ENCODE measurements at regions not wholly inside any gene's neighbourhood (a gene's known extent, or its start where the extent isn't known, plus 50 kb on each side); places are given as distances from the start of the nearest gene placed in this dataset.

- Histone ChIP-seq H3K36me3 (ENCODE audit: control insufficient read depth in 1 of 2, insufficient read depth in 2 of 2, low read length in 2 of 2) (no peaks in the 10 kb centered on the region), H3K4me3 (ENCODE audit: low read depth in 1 of 2, low read length in 2 of 2) (no peak overlapping the region), H3K27ac (ENCODE audit: low read depth, low read length) (no peak overlapping the region), H3K9ac (ENCODE audit: low read depth in 1 of 2, low read length in 2 of 2) (no peak overlapping the region), H3K4me1 (ENCODE audit: control insufficient read depth in 1 of 2, insufficient read depth in 2 of 2, low read length in 2 of 2) (no peaks in the 10 kb centered on the region), H3K27me3 (ENCODE audit: control insufficient read depth in 1 of 2, insufficient read depth in 2 of 2, low read length in 2 of 2) (peaks cover 0 to 7% of the 10 kb centered on the region in 2 donors), H3K9me3 (ENCODE audit: control insufficient read depth in 1 of 2, low read length in 2 of 2) (no peaks in the 10 kb centered on the region)
Observed at GRCh38 chr1:29829448-29830344, 593.4 kb downstream of the PTPRU start.

GRCh38 chr1:29828526-29829447, 592.5 kb downstream of the PTPRU start:
- no peak overlapping the region for H3K27ac ChIP-seq (ENCODE audit: low read depth, low read length)
- peaks cover 0 to 3% of the 10 kb centered on the region in 2 donors for H3K27me3 ChIP-seq (ENCODE audit: control insufficient read depth in 1 of 2, insufficient read depth in 2 of 2, low read length in 2 of 2)
- no peaks in the 10 kb centered on the region for H3K9me3 ChIP-seq (ENCODE audit: control insufficient read depth in 1 of 2, low read length in 2 of 2)
- H3K9ac ChIP-seq (ENCODE audit: low read depth in 1 of 2, low read length in 2 of 2), result no peak overlapping the region
- H3K4me1 ChIP-seq (ENCODE audit: control insufficient read depth in 1 of 2, insufficient read depth in 2 of 2, low read length in 2 of 2), result no peaks in the 10 kb centered on the region
- no peak overlapping the region for H3K4me3 ChIP-seq (ENCODE audit: low read depth in 1 of 2, low read length in 2 of 2)
- no peaks in the 10 kb centered on the region for H3K36me3 ChIP-seq (ENCODE audit: control insufficient read depth in 1 of 2, insufficient read depth in 2 of 2, low read length in 2 of 2)

- no peaks in the 10 kb centered on the region for H3K36me3 ChIP-seq (ENCODE audit: control insufficient read depth in 1 of 2, insufficient read depth in 2 of 2, low read length in 2 of 2)
- H3K4me1 ChIP-seq (ENCODE audit: control insufficient read depth in 1 of 2, insufficient read depth in 2 of 2, low read length in 2 of 2), result no peaks in the 10 kb centered on the region
- H3K9ac ChIP-seq (ENCODE audit: low read depth in 1 of 2, low read length in 2 of 2), result no peak overlapping the region
- H3K27me3 ChIP-seq (ENCODE audit: control insufficient read depth in 1 of 2, insufficient read depth in 2 of 2, low read length in 2 of 2), result peaks cover 0 to 3% of the 10 kb centered on the region in 2 donors
- H3K9me3 ChIP-seq (ENCODE audit: control insufficient read depth in 1 of 2, low read length in 2 of 2), result no peaks in the 10 kb centered on the region
- no peak overlapping the region for H3K27ac ChIP-seq (ENCODE audit: low read depth, low read length)
- no peak overlapping the region for H3K4me3 ChIP-seq (ENCODE audit: low read depth in 1 of 2, low read length in 2 of 2)
Observed at GRCh38 chr1:29827801-29828525, 591.6 kb downstream of the PTPRU start.

DNA sequence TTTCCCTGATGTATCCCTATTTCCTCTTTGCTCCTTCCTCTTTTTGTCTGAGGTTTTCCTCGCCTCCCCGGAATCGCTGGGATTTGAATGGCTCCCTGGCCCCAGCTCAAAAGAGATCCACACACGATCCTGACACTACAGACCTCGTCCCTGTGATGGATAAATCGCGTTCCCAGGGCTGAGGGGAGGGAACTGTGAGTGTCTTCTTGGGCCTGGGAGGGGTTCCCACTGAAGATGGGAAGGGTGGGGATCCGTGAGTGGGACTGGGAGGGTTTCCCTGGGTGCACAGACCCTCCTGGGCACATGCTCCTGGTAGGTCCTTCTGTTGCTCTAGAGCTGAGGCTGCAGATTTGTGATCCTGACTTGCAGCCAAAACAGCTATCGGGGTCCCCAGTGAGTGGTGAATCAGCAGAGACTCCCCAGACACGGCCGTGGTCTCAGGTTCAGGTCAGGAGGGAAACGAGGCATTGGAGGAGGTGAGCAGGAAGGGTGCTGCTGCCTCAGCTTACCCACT, 591.0 kb downstream of the PTPRU start:
- Histone ChIP-seq H3K4me1 (ENCODE audit: control insufficient read depth in 1 of 2, insufficient read depth in 2 of 2, low read length in 2 of 2) (no peaks in the 10 kb centered on the region), H3K36me3 (ENCODE audit: control insufficient read depth in 1 of 2, insufficient read depth in 2 of 2, low read length in 2 of 2) (no peaks in the 10 kb centered on the region), H3K27ac (ENCODE audit: low read depth, low read length) (no peak overlapping the region), H3K9ac (ENCODE audit: low read depth in 1 of 2, low read length in 2 of 2) (no peak overlapping the region), H3K9me3 (ENCODE audit: control insufficient read depth in 1 of 2, low read length in 2 of 2) (no peaks in the 10 kb centered on the region), H3K4me3 (ENCODE audit: low read depth in 1 of 2, low read length in 2 of 2) (no peak overlapping the region), H3K27me3 (ENCODE audit: control insufficient read depth in 1 of 2, insufficient read depth in 2 of 2, low read length in 2 of 2) (peaks cover 0 to 3% of the 10 kb centered on the region in 2 donors)

DNA sequence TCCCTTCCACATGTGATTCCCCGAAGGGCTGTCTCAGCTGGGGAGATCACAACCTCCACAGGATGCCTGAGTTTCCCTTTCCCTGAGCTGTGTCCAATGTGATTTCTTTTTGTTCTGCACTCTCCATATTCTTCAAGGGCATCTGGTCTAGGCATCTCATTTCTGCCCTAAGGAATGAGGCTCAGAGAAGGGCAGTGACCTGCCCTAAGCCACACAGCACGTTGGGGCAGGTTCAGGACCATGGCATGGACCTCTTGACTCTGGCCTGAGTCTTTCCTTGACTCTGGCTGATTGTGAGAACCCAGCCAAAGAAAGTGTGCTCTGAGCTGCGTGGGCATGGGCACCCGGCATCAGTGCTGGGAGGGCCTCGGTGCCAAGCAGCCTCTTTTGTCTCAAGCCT, 590.3 kb downstream of the PTPRU start:
- Histone ChIP-seq H3K27me3 (ENCODE audit: control insufficient read depth in 1 of 2, insufficient read depth in 2 of 2, low read length in 2 of 2) (peaks cover 0 to 3% of the 10 kb centered on the region in 2 donors), H3K9me3 (ENCODE audit: control insufficient read depth in 1 of 2, low read length in 2 of 2) (no peaks in the 10 kb centered on the region), H3K9ac (ENCODE audit: low read depth in 1 of 2, low read length in 2 of 2) (no peak overlapping the region), H3K4me1 (ENCODE audit: control insufficient read depth in 1 of 2, insufficient read depth in 2 of 2, low read length in 2 of 2) (no peaks in the 10 kb centered on the region), H3K4me3 (ENCODE audit: low read depth in 1 of 2, low read length in 2 of 2) (no peak overlapping the region), H3K36me3 (ENCODE audit: control insufficient read depth in 1 of 2, insufficient read depth in 2 of 2, low read length in 2 of 2) (no peaks in the 10 kb centered on the region), H3K27ac (ENCODE audit: low read depth, low read length) (no peak overlapping the region)

GRCh38 chr1:29825941-29826415, 589.7 kb downstream of the PTPRU start:
- Histone ChIP-seq H3K36me3 (ENCODE audit: control insufficient read depth in 1 of 2, insufficient read depth in 2 of 2, low read length in 2 of 2) (no peaks in the 10 kb centered on the region), H3K4me3 (ENCODE audit: low read depth in 1 of 2, low read length in 2 of 2) (no peak overlapping the region), H3K27ac (ENCODE audit: low read depth, low read length) (no peak overlapping the region), H3K9me3 (ENCODE audit: control insufficient read depth in 1 of 2, low read length in 2 of 2) (no peaks in the 10 kb centered on the region), H3K9ac (ENCODE audit: low read depth in 1 of 2, low read length in 2 of 2) (no peak overlapping the region), H3K4me1 (ENCODE audit: control insufficient read depth in 1 of 2, insufficient read depth in 2 of 2, low read length in 2 of 2) (no peaks in the 10 kb centered on the region), H3K27me3 (ENCODE audit: control insufficient read depth in 1 of 2, insufficient read depth in 2 of 2, low read length in 2 of 2) (peaks cover 0 to 3% of the 10 kb centered on the region in 2 donors)

DNA sequence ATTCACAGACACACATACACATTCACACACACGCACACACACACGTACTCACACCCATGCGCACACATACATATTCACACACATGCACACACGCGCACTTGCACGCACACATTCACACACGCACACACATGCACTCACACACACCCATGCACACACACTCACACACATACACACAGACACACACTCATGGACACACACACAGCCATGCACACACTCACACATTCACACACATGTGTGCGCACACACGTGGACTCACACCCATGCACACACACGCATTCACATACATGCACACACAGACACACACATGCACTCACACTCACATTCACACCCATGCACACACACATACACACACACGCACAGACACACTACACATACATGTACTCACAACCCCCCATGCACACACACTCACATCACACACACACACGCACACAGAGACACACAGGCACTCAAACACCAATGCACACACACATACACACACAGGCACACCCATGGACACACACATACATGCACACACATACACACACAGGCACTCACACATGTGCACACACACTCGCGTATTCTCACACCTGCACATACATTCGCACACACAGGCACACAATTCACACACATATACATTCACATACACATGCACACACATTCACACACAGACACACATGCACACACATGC, 589.1 kb downstream of the PTPRU start:
- no peaks in the 10 kb centered on the region for H3K36me3 ChIP-seq (ENCODE audit: control insufficient read depth in 1 of 2, insufficient read depth in 2 of 2, low read length in 2 of 2)
- H3K4me1 ChIP-seq (ENCODE audit: control insufficient read depth in 1 of 2, insufficient read depth in 2 of 2, low read length in 2 of 2), result no peaks in the 10 kb centered on the region
- no peak overlapping the region for H3K4me3 ChIP-seq (ENCODE audit: low read depth in 1 of 2, low read length in 2 of 2)
- no peak overlapping the region for H3K9ac ChIP-seq (ENCODE audit: low read depth in 1 of 2, low read length in 2 of 2)
- no peak overlapping the region for H3K27ac ChIP-seq (ENCODE audit: low read depth, low read length)
- peaks cover 0 to 3% of the 10 kb centered on the region in 2 donors for H3K27me3 ChIP-seq (ENCODE audit: control insufficient read depth in 1 of 2, insufficient read depth in 2 of 2, low read length in 2 of 2)
- H3K9me3 ChIP-seq (ENCODE audit: control insufficient read depth in 1 of 2, low read length in 2 of 2), result no peaks in the 10 kb centered on the region

GRCh38 chr1:29824511-29825273, 588.4 kb downstream of the PTPRU start:
- H3K4me3 ChIP-seq (ENCODE audit: low read depth in 1 of 2, low read length in 2 of 2), result no peak overlapping the region
- H3K9me3 ChIP-seq (ENCODE audit: control insufficient read depth in 1 of 2, low read length in 2 of 2), result no peaks in the 10 kb centered on the region
- no peak overlapping the region for H3K27ac ChIP-seq (ENCODE audit: low read depth, low read length)
- H3K9ac ChIP-seq (ENCODE audit: low read depth in 1 of 2, low read length in 2 of 2), result no peak overlapping the region
- peaks cover 3 to 5% of the 10 kb centered on the region in 2 donors for H3K27me3 ChIP-seq (ENCODE audit: control insufficient read depth in 1 of 2, insufficient read depth in 2 of 2, low read length in 2 of 2)
- no peaks in the 10 kb centered on the region for H3K36me3 ChIP-seq (ENCODE audit: control insufficient read depth in 1 of 2, insufficient read depth in 2 of 2, low read length in 2 of 2)
- no peaks in the 10 kb centered on the region for H3K4me1 ChIP-seq (ENCODE audit: control insufficient read depth in 1 of 2, insufficient read depth in 2 of 2, low read length in 2 of 2)

DNA sequence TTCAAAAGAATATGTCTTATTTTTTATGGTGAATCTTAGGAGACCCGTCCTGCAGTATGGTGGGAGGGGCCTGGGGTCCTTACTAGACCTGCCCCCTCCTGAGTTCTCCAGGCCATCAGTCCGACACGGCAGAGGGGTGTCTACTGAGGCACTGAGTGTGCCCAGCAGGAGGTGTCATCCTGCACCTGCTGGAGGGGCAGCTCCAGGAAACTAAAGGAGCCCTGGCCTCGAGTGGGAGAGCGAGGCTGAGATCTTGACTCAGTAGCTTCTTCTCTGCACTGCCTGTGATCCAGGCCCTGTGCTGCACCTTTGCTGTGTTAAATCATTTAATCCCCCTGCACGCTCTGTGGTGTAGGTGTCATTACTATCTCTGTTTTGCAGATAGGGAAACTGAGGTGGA, 587.7 kb downstream of the PTPRU start:
- H3K4me3 ChIP-seq (ENCODE audit: low read depth in 1 of 2, low read length in 2 of 2), result no peak overlapping the region
- no peaks in the 10 kb centered on the region for H3K4me1 ChIP-seq (ENCODE audit: control insufficient read depth in 1 of 2, insufficient read depth in 2 of 2, low read length in 2 of 2)
- H3K36me3 ChIP-seq (ENCODE audit: control insufficient read depth in 1 of 2, insufficient read depth in 2 of 2, low read length in 2 of 2), result no peaks in the 10 kb centered on the region
- H3K27me3 ChIP-seq (ENCODE audit: control insufficient read depth in 1 of 2, insufficient read depth in 2 of 2, low read length in 2 of 2), result peaks cover 3 to 5% of the 10 kb centered on the region in 2 donors
- no peak overlapping the region for H3K27ac ChIP-seq (ENCODE audit: low read depth, low read length)
- no peaks in the 10 kb centered on the region for H3K9me3 ChIP-seq (ENCODE audit: control insufficient read depth in 1 of 2, low read length in 2 of 2)
- H3K9ac ChIP-seq (ENCODE audit: low read depth in 1 of 2, low read length in 2 of 2), result no peak overlapping the region

All from duodenal mucosa (tissue), 2 donors.